ENCODE measurements at regions not wholly inside any gene's neighbourhood (a gene's known extent, or its start where the extent isn't known, plus 50 kb on each side); places are given as distances from the start of the nearest gene placed in this dataset.
"Not testable (repeated sequence)": the region's sequence is repeated elsewhere in the genome, so short reads cannot be mapped to it uniquely, and the experiment has no call there.

- DNase-seq, result no peak
Measured at GRCh38 chr3:162936706-162937105, 1440.1 kb downstream of the OTOL1 start.

- DNase-seq, result no peak
Measured at GRCh38 chr3:162938083-162938482, 1441.5 kb downstream of the OTOL1 start.

- DNase-seq, result no peak
Measured at GRCh38 chr3:162945626-162946025, 1449.0 kb downstream of the OTOL1 start.

- DNase-seq, result no peak
Measured at GRCh38 chr3:162956711-162957110, 1460.1 kb downstream of the OTOL1 start.

GRCh38 chr3:162960269-162960668, 1463.7 kb downstream of the OTOL1 start:
- DNase-seq, result no peak

- no peak for DNase-seq
Measured at GRCh38 chr3:162970292-162970691, 1473.7 kb downstream of the OTOL1 start.

GRCh38 chr3:162971715-162972114, 1475.1 kb downstream of the OTOL1 start:
- no peak for DNase-seq

- DNase-seq, result no peak
Measured at GRCh38 chr3:162973428-162973917, 1476.9 kb downstream of the OTOL1 start.

GRCh38 chr3:162978136-162978535, 1481.5 kb downstream of the OTOL1 start:
- no peak for DNase-seq

- no peak for DNase-seq
Measured at GRCh38 chr3:162984746-162985145, 1488.1 kb downstream of the OTOL1 start.

- DNase-seq, result not testable (repeated sequence)
Measured at GRCh38 chr3:162987085-162987794, 1490.6 kb downstream of the OTOL1 start.

GRCh38 chr3:162992741-162993140, 1496.1 kb downstream of the OTOL1 start:
- no peak for DNase-seq

GRCh38 chr3:162994165-162994564, 1497.6 kb downstream of the OTOL1 start:
- DNase-seq, result no peak

GRCh38 chr3:162996368-162996767, 1499.8 kb downstream of the OTOL1 start:
- DNase-seq, result no peak

- no peak for DNase-seq
Measured at GRCh38 chr3:162998205-162998604, 1501.6 kb downstream of the OTOL1 start.

GRCh38 chr3:163011596-163011995, 1515.0 kb downstream of the OTOL1 start:
- no peak for DNase-seq

GRCh38 chr3:163016251-163016650, 1519.6 kb downstream of the OTOL1 start:
- DNase-seq, result no peak

GRCh38 chr3:163018067-163018466, 1521.5 kb downstream of the OTOL1 start:
- DNase-seq, result no peak

GRCh38 chr3:163018664-163019063, 1522.1 kb downstream of the OTOL1 start:
- no peak for DNase-seq

GRCh38 chr3:163019260-163019659, 1522.7 kb downstream of the OTOL1 start:
- DNase-seq, result no peak

- DNase-seq, result no peak
Measured at GRCh38 chr3:163033652-163034051, 1537.0 kb downstream of the OTOL1 start.

GRCh38 chr3:163039636-163040035, 1543.0 kb downstream of the OTOL1 start:
- DNase-seq, result no peak

- no peak for DNase-seq
Measured at GRCh38 chr3:163043074-163043473, 1546.5 kb downstream of the OTOL1 start.

- DNase-seq, result no peak
Measured at GRCh38 chr3:163045945-163046344, 1549.3 kb downstream of the OTOL1 start.

- DNase-seq, result no peak
Measured at GRCh38 chr3:163048881-163049280, 1552.3 kb downstream of the OTOL1 start.
